ENCODE measurements at regions not wholly inside any gene's neighbourhood (a gene's known extent, or its start where the extent isn't known, plus 50 kb on each side); places are given as distances from the start of the nearest gene placed in this dataset.

DNA sequence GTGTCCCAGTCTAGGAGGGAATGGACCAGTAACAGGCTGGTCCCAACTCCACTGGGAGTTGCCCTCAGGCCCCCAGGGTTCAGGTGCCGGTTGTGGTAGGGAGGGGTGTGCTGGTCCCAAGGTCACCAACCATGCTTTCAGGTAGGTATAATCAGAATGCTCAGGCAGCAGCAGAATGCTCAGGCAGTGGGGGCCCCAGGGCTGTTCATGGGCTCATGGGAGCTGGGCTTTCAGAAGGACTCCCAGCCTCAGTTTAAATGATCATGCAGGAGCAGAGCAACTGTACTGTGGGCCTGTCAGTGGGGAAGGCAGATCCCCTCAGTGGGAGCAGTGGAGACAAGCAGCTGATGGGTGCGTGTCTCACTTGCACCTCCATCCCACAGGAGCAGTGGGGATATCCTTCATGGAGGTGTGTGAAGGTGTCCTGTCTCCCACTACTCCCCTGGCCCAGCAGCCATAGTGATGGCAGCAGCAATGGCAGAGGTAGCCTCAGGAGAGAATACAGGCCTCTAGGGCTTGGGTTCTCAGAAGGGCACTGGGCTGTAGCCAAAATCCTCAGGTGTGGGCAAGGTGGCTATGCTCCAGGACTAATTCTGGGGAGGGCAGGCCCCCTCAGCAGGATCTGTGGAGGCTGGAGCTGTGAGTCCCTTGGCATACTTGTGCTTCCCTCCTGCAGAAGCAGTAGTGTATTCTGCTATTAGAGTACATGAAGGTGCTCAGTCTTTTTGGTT, 917.3 kb upstream of the B3GALT2 start:
- no peak for TF ChIP-seq POLR2A (IDR thresholded peaks at IDR 0.05; ENCODE audit: low read depth, low read length)
- TF ChIP-seq PAX5 (IDR thresholded peaks at IDR 0.05; ENCODE audit: insufficient read depth, low read length, severe bottlenecking) = no peak
- no peak for TF ChIP-seq POLR2AphosphoS5 (IDR thresholded peaks at IDR 0.05; ENCODE audit: low read depth, low read length)
- TF ChIP-seq POU2F2 (IDR thresholded peaks at IDR 0.05; ENCODE audit: low read depth, low read length) = no peak
- no peak for TF ChIP-seq TAF1 (IDR thresholded peaks at IDR 0.05; ENCODE audit: low read depth, low read length)
- TF ChIP-seq SPI1 (IDR thresholded peaks at IDR 0.05; ENCODE audit: low read depth, low read length) = no peak
- no peak for FAIRE-seq
- DNase-seq (ENCODE audit: insufficient read length, low spot score) = no peak

DNA sequence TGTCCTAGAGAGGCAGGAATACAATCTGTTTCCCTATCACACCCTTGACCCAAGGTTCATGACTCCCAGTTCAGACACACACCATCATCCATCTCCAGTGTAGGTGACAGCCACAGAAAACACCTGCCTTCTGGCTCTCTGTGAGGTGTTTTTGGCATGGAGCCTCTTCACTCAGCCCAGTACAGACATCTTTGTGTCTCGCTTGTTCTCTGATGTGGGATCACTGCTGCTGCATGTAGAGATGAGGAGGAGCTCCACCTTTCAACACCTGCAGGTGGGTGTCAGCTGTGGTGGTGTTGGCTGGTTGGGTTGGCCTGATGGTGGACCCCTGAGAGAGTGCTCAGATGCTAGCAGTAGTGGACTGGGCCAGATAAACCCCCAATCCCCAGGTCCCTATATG, 916.7 kb upstream of the B3GALT2 start:
- no peak for TF ChIP-seq POLR2A (IDR thresholded peaks at IDR 0.05; ENCODE audit: low read depth, low read length)
- TF ChIP-seq TAF1 (IDR thresholded peaks at IDR 0.05; ENCODE audit: low read depth, low read length) = no peak
- TF ChIP-seq POU2F2 (IDR thresholded peaks at IDR 0.05; ENCODE audit: low read depth, low read length) = no peak
- TF ChIP-seq PAX5 (IDR thresholded peaks at IDR 0.05; ENCODE audit: insufficient read depth, low read length, severe bottlenecking) = no peak
- no peak for TF ChIP-seq POLR2AphosphoS5 (IDR thresholded peaks at IDR 0.05; ENCODE audit: low read depth, low read length)
- no peak for TF ChIP-seq SPI1 (IDR thresholded peaks at IDR 0.05; ENCODE audit: low read depth, low read length)
- FAIRE-seq (no peak), DNase-seq (ENCODE audit: insufficient read length, low spot score) (no peak)

DNA sequence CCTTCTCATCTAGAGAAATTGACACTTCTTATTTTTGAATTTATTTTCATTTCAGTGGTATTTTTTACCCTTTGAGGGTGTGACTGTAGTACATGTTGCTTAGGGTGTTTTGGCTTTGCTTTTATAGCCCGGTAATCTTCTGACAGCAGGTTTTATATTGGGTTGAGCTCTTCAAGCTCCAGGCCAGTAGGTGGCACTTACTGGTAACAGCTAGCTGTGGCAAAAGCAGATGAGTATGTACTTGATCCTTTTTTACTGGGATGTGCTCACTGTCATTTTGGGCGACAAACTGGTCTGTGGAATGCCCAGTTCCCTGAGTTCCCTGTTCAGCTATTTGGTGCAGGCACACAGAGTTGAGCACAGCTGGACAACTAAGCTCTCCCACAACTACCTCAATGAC, 916.2 kb upstream of the B3GALT2 start:
- FAIRE-seq (no peak), DNase-seq (ENCODE audit: insufficient read length, low spot score) (no peak)
- no peak for TF ChIP-seq PAX5 (IDR thresholded peaks at IDR 0.05; ENCODE audit: insufficient read depth, low read length, severe bottlenecking)
- no peak for TF ChIP-seq POLR2AphosphoS5 (IDR thresholded peaks at IDR 0.05; ENCODE audit: low read depth, low read length)
- no peak for TF ChIP-seq SPI1 (IDR thresholded peaks at IDR 0.05; ENCODE audit: low read depth, low read length)
- no peak for TF ChIP-seq TAF1 (IDR thresholded peaks at IDR 0.05; ENCODE audit: low read depth, low read length)
- no peak for TF ChIP-seq POU2F2 (IDR thresholded peaks at IDR 0.05; ENCODE audit: low read depth, low read length)

DNA sequence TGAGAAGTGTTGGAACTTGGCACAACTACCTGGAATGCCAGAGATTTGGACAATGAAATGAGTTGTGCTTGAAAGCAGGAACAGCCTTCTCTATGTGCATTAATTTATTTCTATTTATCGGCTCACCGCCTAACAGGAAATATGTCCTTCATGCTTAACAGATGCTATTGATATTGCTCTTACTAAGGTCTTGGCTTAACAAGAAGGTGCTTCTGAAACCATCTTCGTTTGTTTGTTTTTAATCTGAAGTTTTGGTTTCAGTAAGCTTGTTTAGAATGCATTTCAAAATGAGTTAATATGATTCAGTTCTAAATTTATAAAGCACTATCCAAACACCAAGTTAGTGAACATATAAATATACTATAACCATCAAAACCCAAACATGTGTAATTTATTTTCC, 898.3 kb upstream of the B3GALT2 start:
- DNase-seq (ENCODE audit: insufficient read length, low spot score) = no peak
- TF ChIP-seq TAF1 (IDR thresholded peaks at IDR 0.05; ENCODE audit: low read depth, low read length) = no peak
- TF ChIP-seq POU2F2 (IDR thresholded peaks at IDR 0.05; ENCODE audit: low read depth, low read length) = no peak
- no peak for TF ChIP-seq PAX5 (IDR thresholded peaks at IDR 0.05; ENCODE audit: insufficient read depth, low read length, severe bottlenecking)
- no peak for TF ChIP-seq POLR2AphosphoS5 (IDR thresholded peaks at IDR 0.05; ENCODE audit: low read depth, low read length)
- no peak for TF ChIP-seq POLR2A (IDR thresholded peaks at IDR 0.05; ENCODE audit: low read depth, low read length)
- TF ChIP-seq SPI1 (IDR thresholded peaks at IDR 0.05; ENCODE audit: low read depth, low read length) = no peak
- no peak for FAIRE-seq

DNA sequence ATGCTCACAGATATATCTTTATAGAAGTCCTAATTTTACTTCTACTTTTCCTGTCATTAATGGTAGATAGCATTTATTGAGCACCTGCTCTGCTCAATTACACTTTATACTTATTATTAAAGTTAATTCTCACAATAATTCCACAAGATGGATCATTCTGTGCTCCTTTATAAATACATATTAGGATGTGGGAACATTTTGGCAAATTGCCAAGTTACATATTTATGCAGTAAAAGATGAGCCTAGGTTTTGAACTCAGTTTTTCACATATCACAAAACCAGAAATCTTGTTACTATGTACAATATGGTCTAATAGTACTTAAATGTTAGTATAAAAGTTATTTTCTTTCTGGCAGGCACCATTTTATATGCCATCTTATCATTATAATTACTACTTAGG, 895.0 kb upstream of the B3GALT2 start:
- DNase-seq (ENCODE audit: insufficient read length, low spot score) (no peak), FAIRE-seq (no peak)
- TF ChIP-seq SPI1 (IDR thresholded peaks at IDR 0.05; ENCODE audit: low read depth, low read length) (no peak), TAF1 (IDR thresholded peaks at IDR 0.05; ENCODE audit: low read depth, low read length) (no peak), POU2F2 (IDR thresholded peaks at IDR 0.05; ENCODE audit: low read depth, low read length) (no peak), POLR2AphosphoS5 (IDR thresholded peaks at IDR 0.05; ENCODE audit: low read depth, low read length) (no peak), POLR2A (IDR thresholded peaks at IDR 0.05; ENCODE audit: low read depth, low read length) (no peak), PAX5 (IDR thresholded peaks at IDR 0.05; ENCODE audit: insufficient read depth, low read length, severe bottlenecking) (no peak)

DNA sequence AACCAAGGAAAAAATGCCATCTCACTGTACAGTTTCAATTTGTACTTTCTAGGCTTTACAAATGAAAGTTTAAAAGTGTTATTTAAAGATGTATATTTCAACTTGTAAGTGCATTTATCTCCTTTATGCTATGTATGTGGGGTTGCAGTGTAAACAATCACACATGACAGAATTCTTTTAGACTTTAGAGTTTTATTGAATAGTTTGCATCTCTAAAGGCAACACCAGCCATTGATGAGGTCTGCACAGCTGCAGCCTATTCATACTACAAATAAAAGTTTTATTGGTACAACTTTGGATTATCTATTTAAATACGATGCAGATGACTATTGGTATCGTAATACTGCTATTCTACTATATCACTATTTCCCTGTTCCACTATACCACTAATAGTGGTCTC, 894.4 kb upstream of the B3GALT2 start:
- no peak for TF ChIP-seq PAX5 (IDR thresholded peaks at IDR 0.05; ENCODE audit: insufficient read depth, low read length, severe bottlenecking)
- no peak for TF ChIP-seq SPI1 (IDR thresholded peaks at IDR 0.05; ENCODE audit: low read depth, low read length)
- no peak for TF ChIP-seq POU2F2 (IDR thresholded peaks at IDR 0.05; ENCODE audit: low read depth, low read length)
- no peak for TF ChIP-seq TAF1 (IDR thresholded peaks at IDR 0.05; ENCODE audit: low read depth, low read length)
- no peak for TF ChIP-seq POLR2AphosphoS5 (IDR thresholded peaks at IDR 0.05; ENCODE audit: low read depth, low read length)
- TF ChIP-seq POLR2A (IDR thresholded peaks at IDR 0.05; ENCODE audit: low read depth, low read length) = no peak
- DNase-seq (ENCODE audit: insufficient read length, low spot score) (no peak), FAIRE-seq (no peak)

DNA sequence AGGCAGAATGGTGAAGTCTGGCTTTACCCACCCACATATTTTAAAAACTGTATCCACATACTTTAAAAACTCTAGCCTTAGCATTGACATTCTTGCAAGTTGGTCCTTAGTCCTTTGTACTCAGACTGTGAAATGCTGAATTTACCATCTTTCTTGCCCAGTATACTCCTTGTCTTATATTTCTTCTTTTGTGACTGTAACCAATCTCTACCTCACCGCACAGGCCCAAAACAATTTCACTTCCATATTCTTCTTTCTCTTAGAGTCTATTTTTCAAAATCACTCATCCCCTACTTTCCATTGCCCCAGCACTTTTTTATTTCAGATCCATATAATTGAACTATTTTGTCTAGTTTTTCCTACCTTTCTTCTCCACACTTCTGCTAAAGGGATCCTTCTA, 892.4 kb upstream of the B3GALT2 start:
- FAIRE-seq (peak; percentile 54), DNase-seq (ENCODE audit: insufficient read length, low spot score) (no peak)
- TF ChIP-seq SPI1 (IDR thresholded peaks at IDR 0.05; ENCODE audit: low read depth, low read length) = peak; percentile 66
- no peak for TF ChIP-seq POLR2AphosphoS5 (IDR thresholded peaks at IDR 0.05; ENCODE audit: low read depth, low read length)

DNA sequence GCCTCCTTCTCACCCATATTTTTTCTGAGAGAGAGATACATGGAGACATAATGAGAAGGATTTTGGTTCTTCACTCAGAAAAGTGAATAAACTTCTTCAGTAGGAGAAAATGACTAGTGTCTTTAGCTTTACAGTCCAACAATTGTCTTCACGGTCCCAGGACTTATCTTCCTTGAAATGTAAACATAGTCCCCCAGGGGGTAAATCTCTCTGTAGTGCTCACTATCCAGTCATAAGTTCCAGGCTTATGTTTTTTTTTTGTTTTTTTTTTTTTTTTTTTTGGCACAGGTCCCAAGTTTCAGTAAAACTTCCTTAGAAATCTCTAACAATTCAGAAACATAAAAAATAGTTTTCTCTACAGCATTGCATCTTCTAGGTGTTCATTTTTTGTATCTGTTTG, 890.2 kb upstream of the B3GALT2 start:
- no peak for DNase-seq (ENCODE audit: insufficient read length, low spot score)
- no peak for TF ChIP-seq POU2F2 (IDR thresholded peaks at IDR 0.05; ENCODE audit: low read depth, low read length)
- TF ChIP-seq POLR2AphosphoS5 (IDR thresholded peaks at IDR 0.05; ENCODE audit: low read depth, low read length) = no peak
- TF ChIP-seq SPI1 (IDR thresholded peaks at IDR 0.05; ENCODE audit: low read depth, low read length) = no peak
- TF ChIP-seq POLR2A (IDR thresholded peaks at IDR 0.05; ENCODE audit: low read depth, low read length) = no peak
- no peak for TF ChIP-seq TAF1 (IDR thresholded peaks at IDR 0.05; ENCODE audit: low read depth, low read length)
- no peak for TF ChIP-seq PAX5 (IDR thresholded peaks at IDR 0.05; ENCODE audit: insufficient read depth, low read length, severe bottlenecking)
- FAIRE-seq = no peak

DNA sequence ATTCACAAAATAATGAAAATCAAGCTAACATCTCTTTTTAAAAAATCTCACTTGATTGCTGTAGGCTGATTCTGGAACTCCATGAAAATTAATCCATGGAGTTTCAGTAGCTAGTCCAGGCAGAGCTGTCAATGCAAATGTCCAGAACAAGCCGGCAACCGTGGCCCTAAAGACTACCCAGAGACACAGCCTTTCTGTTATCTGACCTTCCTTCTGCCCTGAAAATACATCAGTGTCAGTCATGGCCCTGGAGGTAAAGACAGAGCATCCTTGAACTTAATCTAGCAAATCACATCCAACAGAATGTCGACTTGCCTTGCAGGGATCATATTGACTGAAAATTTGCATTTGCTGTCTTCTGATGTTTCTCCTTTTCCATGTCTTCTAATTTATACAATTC, 887.4 kb upstream of the B3GALT2 start:
- no peak for DNase-seq (ENCODE audit: insufficient read length, low spot score)
- no peak for FAIRE-seq
- no peak for TF ChIP-seq PAX5 (IDR thresholded peaks at IDR 0.05; ENCODE audit: insufficient read depth, low read length, severe bottlenecking)
- no peak for TF ChIP-seq POLR2AphosphoS5 (IDR thresholded peaks at IDR 0.05; ENCODE audit: low read depth, low read length)
- TF ChIP-seq TAF1 (IDR thresholded peaks at IDR 0.05; ENCODE audit: low read depth, low read length) = no peak
- no peak for TF ChIP-seq POLR2A (IDR thresholded peaks at IDR 0.05; ENCODE audit: low read depth, low read length)
- no peak for TF ChIP-seq POU2F2 (IDR thresholded peaks at IDR 0.05; ENCODE audit: low read depth, low read length)
- TF ChIP-seq SPI1 (IDR thresholded peaks at IDR 0.05; ENCODE audit: low read depth, low read length) = no peak

DNA sequence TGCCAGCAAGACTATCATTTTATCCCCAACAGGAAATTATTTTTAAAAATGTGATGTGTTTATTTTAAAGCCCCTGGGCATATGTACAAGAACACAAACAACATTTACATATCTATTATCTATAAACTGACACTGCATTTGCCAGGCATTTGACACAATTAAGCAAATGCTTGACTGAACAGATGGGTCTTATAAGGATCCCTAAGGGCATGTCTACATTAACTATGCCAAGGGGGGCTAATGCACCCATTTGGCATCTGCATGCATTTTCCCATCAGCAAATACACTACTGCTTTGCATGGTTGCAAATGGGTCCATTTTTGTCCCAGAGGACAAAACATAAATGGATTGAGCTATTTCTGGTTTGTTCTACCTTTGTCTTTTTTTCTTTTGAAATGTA, 884.8 kb upstream of the B3GALT2 start:
- DNase-seq (ENCODE audit: insufficient read length, low spot score) (no peak), FAIRE-seq (no peak)
- no peak for TF ChIP-seq SPI1 (IDR thresholded peaks at IDR 0.05; ENCODE audit: low read depth, low read length)
- TF ChIP-seq PAX5 (IDR thresholded peaks at IDR 0.05; ENCODE audit: insufficient read depth, low read length, severe bottlenecking) = no peak
- TF ChIP-seq POLR2AphosphoS5 (IDR thresholded peaks at IDR 0.05; ENCODE audit: low read depth, low read length) = no peak
- no peak for TF ChIP-seq POLR2A (IDR thresholded peaks at IDR 0.05; ENCODE audit: low read depth, low read length)
- no peak for TF ChIP-seq TAF1 (IDR thresholded peaks at IDR 0.05; ENCODE audit: low read depth, low read length)
- TF ChIP-seq POU2F2 (IDR thresholded peaks at IDR 0.05; ENCODE audit: low read depth, low read length) = no peak
